ENCODE measurements at regions not wholly inside any gene's neighbourhood (a gene's known extent, or its start where the extent isn't known, plus 50 kb on each side); places are given as distances from the start of the nearest gene placed in this dataset.

DNA sequence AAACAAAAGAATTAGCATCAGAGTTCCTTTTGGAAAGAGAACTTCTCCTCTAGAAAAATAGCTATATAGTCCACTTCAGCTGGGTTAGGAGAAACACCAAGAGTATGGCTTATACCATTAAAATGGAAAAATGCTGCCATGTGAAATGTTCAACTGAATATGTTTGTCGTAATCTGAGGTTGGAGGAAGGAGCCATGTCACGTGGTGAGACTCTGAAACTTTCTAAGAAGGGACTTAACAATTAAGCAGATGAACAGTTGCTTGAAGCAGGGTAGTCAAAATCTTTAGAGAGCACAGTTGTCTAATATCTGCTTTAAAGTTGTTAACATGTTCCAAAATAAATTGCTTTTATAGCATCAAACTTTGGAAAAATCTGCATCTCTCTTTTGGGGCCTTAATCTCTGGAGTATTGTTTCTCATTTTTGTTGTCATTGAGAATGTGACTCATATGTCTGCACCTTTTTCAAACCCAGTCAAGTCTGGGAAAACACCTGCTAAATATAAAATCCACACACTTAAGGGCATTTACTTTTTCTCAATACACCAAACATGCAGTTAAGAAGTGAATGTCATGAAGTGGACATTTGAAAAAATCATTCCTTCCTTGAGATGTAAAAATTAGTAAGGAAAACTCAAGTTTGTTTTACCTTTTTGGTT lies 168.8 kb upstream of the PDE5A start:
- no peak for TF ChIP-seq POLR2A (IDR thresholded peaks at IDR 0.05)
- TF ChIP-seq, protein P1, sequence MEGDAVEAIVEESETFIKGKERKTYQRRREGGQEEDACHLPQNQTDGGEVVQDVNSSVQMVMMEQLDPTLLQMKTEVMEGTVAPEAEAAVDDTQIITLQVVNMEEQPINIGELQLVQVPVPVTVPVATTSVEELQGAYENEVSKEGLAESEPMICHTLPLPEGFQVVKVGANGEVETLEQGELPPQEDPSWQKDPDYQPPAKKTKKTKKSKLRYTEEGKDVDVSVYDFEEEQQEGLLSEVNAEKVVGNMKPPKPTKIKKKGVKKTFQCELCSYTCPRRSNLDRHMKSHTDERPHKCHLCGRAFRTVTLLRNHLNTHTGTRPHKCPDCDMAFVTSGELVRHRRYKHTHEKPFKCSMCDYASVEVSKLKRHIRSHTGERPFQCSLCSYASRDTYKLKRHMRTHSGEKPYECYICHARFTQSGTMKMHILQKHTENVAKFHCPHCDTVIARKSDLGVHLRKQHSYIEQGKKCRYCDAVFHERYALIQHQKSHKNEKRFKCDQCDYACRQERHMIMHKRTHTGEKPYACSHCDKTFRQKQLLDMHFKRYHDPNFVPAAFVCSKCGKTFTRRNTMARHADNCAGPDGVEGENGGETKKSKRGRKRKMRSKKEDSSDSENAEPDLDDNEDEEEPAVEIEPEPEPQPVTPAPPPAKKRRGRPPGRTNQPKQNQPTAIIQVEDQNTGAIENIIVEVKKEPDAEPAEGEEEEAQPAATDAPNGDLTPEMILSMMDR (IDR thresholded peaks at IDR 0.05): no peak
- Histone ChIP-seq H3K27ac (no peak overlapping the region), H3K4me3 (no peak overlapping the region), H3K4me1 (replicated peaks in 1 of 2) (no peaks in the 10 kb centered on the region), H3K27me3 (no peaks in the 10 kb centered on the region), H3K9me3 (replicated peaks in 1 of 3) (no peaks in the 10 kb centered on the region), H3K36me3 (replicated peaks in 1 of 2) (no peaks in the 10 kb centered on the region)
- intact Hi-C loops (cut with DNase I): no loop called here
- DNase-seq: no peak
- 78 to 88% (median 80%) methylated on average over 2 of the region's 2 CpGs for WGBS, 4 donors

DNA sequence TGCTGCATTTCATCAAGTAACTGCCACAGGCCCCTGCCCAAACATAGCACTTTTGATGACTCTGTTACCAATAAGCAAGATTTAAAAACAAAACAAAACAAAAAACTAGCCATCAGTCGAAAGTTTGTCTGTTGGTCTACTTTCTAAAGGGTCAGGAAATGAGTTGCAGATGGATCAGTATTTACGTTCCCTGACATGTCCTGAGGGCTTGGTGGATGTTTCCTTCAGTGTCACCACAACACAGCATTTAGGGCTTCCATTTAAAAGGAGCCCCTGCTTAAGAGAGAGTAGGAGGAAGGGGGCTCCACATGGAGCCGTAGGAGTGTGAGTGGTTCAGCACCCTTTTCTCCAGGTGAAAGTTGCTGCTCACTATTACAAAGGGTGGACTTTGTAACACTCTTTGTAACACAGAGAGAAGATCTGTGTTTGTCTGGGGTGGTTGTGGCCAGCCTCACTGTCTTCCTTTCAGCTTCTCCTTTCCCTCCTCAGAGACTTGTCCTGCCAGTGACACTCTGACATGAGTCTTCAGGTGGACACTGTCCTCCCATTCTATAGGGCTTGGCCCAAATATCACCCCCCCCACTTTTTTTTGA lies 167.5 kb upstream of the PDE5A start:
- H3K4me1 ChIP-seq (replicated peaks in 1 of 2): no peaks in the 10 kb centered on the region
- DNase-seq: no peak
- no peak for TF ChIP-seq POLR2A (IDR thresholded peaks at IDR 0.05)
- TF ChIP-seq, protein P1 (IDR thresholded peaks at IDR 0.05): no peak
- H3K27ac ChIP-seq: no peak overlapping the region
- H3K27me3 ChIP-seq: no peaks in the 10 kb centered on the region
- intact Hi-C loops (cut with DNase I): no loop called here
- H3K9me3 ChIP-seq (replicated peaks in 1 of 3): no peaks in the 10 kb centered on the region
- no peaks in the 10 kb centered on the region for H3K36me3 ChIP-seq (replicated peaks in 1 of 2)
- WGBS, 4 donors: 54 to 66% (median 60%) methylated on average over 3 of the region's 3 CpGs
- no peak overlapping the region for H3K4me3 ChIP-seq

DNA sequence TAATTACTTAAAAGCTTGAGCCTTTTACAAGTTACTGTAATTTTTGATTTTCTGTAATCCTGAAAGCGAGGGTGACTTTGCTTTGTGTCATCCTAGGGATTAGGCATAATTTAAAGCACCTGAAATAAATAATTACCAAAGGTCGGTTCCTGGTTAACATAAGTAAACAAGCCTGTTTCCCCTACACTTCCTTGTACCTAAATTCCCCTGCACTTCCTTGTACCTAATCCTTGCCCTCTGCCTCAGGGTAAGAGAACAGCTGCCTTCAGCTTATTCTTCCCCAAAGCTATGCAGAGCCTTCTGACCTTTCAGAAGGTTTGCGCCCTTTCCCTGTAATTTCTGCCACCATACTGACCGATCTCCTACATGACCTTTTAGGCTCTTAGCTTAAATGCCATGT lies 166.1 kb upstream of the PDE5A start:
- 67 to 80% (median 76%) methylated on average over 4 of the region's 4 CpGs for WGBS, 4 donors
- Histone ChIP-seq H3K27me3 (no peaks in the 10 kb centered on the region), H3K27ac (no peak overlapping the region), H3K9me3 (replicated peaks in 1 of 3) (no peaks in the 10 kb centered on the region), H3K4me3 (no peak overlapping the region), H3K4me1 (replicated peaks in 1 of 2) (no peaks in the 10 kb centered on the region), H3K36me3 (replicated peaks in 1 of 2) (no peaks in the 10 kb centered on the region)
- DNase-seq: no peak
- intact Hi-C loops (cut with DNase I): no loop called here
- no peak for TF ChIP-seq POLR2A (IDR thresholded peaks at IDR 0.05)
- TF ChIP-seq, protein P1 (IDR thresholded peaks at IDR 0.05): no peak

DNA sequence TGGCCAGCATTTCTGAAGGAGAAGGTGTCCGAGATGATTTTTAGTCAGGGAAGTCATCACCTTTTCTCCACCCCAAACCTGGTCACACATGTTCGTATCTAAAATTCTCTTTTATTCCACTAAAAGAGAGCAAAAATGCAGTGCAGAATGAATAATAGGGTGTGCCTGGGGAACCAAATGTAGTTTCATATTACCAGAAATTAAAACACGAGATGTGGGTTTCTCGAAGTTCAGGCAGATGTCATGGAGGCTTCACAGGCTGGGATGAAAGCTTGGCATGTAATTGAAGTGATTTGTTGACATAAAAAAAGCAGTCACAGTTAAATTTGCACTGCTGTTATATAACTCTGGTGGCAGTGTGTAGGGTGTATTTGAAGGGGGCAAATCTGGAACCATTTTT lies 165.5 kb upstream of the PDE5A start:
- intact Hi-C loops (cut with DNase I): no loop called here
- DNase-seq: no peak
- no peak for TF ChIP-seq POLR2A (IDR thresholded peaks at IDR 0.05)
- TF ChIP-seq, protein P1 (IDR thresholded peaks at IDR 0.05): no peak
- 77 to 90% (median 83%) methylated on average over 4 of the region's 4 CpGs for WGBS, 4 donors
- H3K4me3 ChIP-seq: no peak overlapping the region
- no peaks in the 10 kb centered on the region for H3K4me1 ChIP-seq (replicated peaks in 1 of 2)
- no peaks in the 10 kb centered on the region for H3K36me3 ChIP-seq (replicated peaks in 1 of 2)
- H3K27me3 ChIP-seq: no peaks in the 10 kb centered on the region
- H3K27ac ChIP-seq: no peak overlapping the region
- H3K9me3 ChIP-seq (replicated peaks in 1 of 3): no peaks in the 10 kb centered on the region

Data from adrenal gland (tissue), 9 donors.